Keratinocyte (primary cell): ENCODE measurements at regions not wholly inside any gene's neighbourhood (a gene's known extent, or its start where the extent isn't known, plus 50 kb on each side); places are given as distances from the start of the nearest gene placed in this dataset.

Source experiments
- EZH2 ChIP-seq: IDR thresholded peaks from one replicate; pipeline ENCODE4 v1.6.1; 2012; ENCODE audit warnings: inconsistent platforms, mild to moderate bottlenecking, low read length, moderate library complexity
- TF ChIP-seq, protein P1 (sequence below), 3 experiments: IDR thresholded peaks in 1 of 3; conservative IDR thresholded peaks in 1 of 3; optimal IDR thresholded peaks in 1 of 3; 2 replicates in 2 of 3; 3 replicates in 1 of 3; pipeline versions ENCODE3 to v1.5.1; 2011; ENCODE audit warnings: low read length in 3 of 3, mild to moderate bottlenecking in 3 of 3, moderate library complexity in 2 of 3, control low read depth in 1 of 3, inconsistent platforms in 1 of 3; ENCODE audit not compliant: insufficient read depth in 2 of 3; ENCODE audit errors: extremely low read depth in 1 of 3

DNA sequence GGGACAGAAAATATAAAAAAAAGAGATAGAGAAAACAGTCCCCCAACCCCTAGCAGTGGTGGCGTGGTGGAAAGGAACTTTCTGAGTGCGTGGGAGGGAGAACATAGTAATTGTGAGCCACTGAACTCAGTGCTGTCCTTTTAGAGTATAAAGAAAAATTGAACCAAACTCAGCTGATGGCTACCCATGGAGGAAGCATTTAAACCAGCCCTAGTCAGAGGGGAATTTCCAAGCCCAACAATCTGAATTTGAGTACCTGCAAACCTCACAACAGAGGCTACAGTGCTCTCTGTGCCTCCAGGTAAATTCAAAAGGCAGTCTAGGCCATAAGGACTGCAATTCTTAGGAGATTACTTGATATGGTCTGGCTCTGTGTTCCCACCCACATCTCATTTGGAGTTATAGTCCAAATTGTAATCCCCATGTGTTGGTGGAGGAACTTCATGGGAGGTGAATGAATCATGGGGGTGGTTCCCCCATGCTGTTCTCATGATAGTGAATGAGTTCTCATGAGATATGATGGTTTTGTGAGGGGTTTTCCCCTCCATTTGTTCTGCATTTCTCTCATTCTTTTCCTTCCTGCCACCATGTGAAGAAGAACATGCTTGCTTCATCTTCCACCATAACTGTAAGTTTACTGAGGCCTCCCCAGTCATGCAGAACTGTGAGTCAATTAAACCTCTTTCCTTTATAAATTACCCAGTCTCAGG, 687.8 kb downstream of the FAM181B start:
- no peak for TF ChIP-seq EZH2
- TF ChIP-seq, protein P1, sequence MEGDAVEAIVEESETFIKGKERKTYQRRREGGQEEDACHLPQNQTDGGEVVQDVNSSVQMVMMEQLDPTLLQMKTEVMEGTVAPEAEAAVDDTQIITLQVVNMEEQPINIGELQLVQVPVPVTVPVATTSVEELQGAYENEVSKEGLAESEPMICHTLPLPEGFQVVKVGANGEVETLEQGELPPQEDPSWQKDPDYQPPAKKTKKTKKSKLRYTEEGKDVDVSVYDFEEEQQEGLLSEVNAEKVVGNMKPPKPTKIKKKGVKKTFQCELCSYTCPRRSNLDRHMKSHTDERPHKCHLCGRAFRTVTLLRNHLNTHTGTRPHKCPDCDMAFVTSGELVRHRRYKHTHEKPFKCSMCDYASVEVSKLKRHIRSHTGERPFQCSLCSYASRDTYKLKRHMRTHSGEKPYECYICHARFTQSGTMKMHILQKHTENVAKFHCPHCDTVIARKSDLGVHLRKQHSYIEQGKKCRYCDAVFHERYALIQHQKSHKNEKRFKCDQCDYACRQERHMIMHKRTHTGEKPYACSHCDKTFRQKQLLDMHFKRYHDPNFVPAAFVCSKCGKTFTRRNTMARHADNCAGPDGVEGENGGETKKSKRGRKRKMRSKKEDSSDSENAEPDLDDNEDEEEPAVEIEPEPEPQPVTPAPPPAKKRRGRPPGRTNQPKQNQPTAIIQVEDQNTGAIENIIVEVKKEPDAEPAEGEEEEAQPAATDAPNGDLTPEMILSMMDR (optimal IDR thresholded peaks at IDR 0.05 in 1 of 3, IDR thresholded peaks at IDR 0.05 in 1 of 3, conservative IDR thresholded peaks at IDR 0.05 in 1 of 3; ENCODE audit: extremely low read depth in 1 of 3, insufficient read depth in 2 of 3, low read length in 3 of 3) = no peak
